H7 (cell line): ENCODE measurements at regions not wholly inside any gene's neighbourhood (a gene's known extent, or its start where the extent isn't known, plus 50 kb on each side); places are given as distances from the start of the nearest gene placed in this dataset.

Experiments
- DNase-seq: peaks from one replicate; pipeline ENCODE4 v3.0.0; 2012
- H3K27me3 ChIP-seq: 2 replicates; pipeline ENCODE4 v1.6.0; 2011; ENCODE audit warnings: mild to moderate bottlenecking, low read length; ENCODE audit not compliant: control insufficient read depth, insufficient read depth
- H3K36me3 ChIP-seq: replicated peaks from 2 replicates; pipeline ENCODE4 v1.5.1; 2011; ENCODE audit warnings: low read length; ENCODE audit not compliant: control insufficient read depth, insufficient read depth
- H3K4me3 ChIP-seq: 2 replicates; pipeline ENCODE4 v1.5.1; 2011; ENCODE audit warnings: low read depth, mild to moderate bottlenecking, control low read depth, low read length, moderate library complexity; ENCODE audit not compliant: insufficient read depth

GRCh38 chr15:100703032-100703578 lies 100.7 kb downstream of the ASB7 start:
- DNase-seq: no peak
- Histone ChIP-seq H3K4me3 (no peak overlapping the region), H3K36me3 (no peaks in the 10 kb centered on the region), H3K27me3 (no peaks in the 10 kb centered on the region)

GRCh38 chr15:100703671-100704070 lies 101.3 kb downstream of the ASB7 start:
- Histone ChIP-seq H3K36me3 (no peaks in the 10 kb centered on the region), H3K4me3 (no peak overlapping the region), H3K27me3 (no peaks in the 10 kb centered on the region)
- no peak for DNase-seq

GRCh38 chr15:100704281-100705055 lies 102.1 kb downstream of the ASB7 start:
- no peaks in the 10 kb centered on the region for H3K36me3 ChIP-seq
- H3K4me3 ChIP-seq: no peak overlapping the region
- DNase-seq: no peak
- H3K27me3 ChIP-seq: no peaks in the 10 kb centered on the region

GRCh38 chr15:100705065-100705464 lies 102.7 kb downstream of the ASB7 start:
- Histone ChIP-seq H3K4me3 (no peak overlapping the region), H3K36me3 (no peaks in the 10 kb centered on the region), H3K27me3 (no peaks in the 10 kb centered on the region)
- no peak for DNase-seq

GRCh38 chr15:100705841-100706240 lies 103.5 kb downstream of the ASB7 start:
- DNase-seq: no peak
- H3K4me3 ChIP-seq: no peak overlapping the region
- H3K36me3 ChIP-seq: no peaks in the 10 kb centered on the region
- H3K27me3 ChIP-seq: no peaks in the 10 kb centered on the region

GRCh38 chr15:100707229-100707628 lies 104.8 kb downstream of the ASB7 start:
- no peak for DNase-seq
- no peaks in the 10 kb centered on the region for H3K27me3 ChIP-seq
- no peaks in the 10 kb centered on the region for H3K36me3 ChIP-seq
- H3K4me3 ChIP-seq: no peak overlapping the region

GRCh38 chr15:100708916-100709315 lies 106.5 kb downstream of the ASB7 start:
- Histone ChIP-seq H3K27me3 (no peaks in the 10 kb centered on the region), H3K36me3 (no peaks in the 10 kb centered on the region), H3K4me3 (no peak overlapping the region)
- DNase-seq: no peak

- Histone ChIP-seq H3K36me3 (no peaks in the 10 kb centered on the region), H3K27me3 (no peaks in the 10 kb centered on the region)
- DNase-seq: peak; percentile 5
These were observed 107.8 kb downstream of the ASB7 start for GRCh38 chr15:100710222-100710621.

GRCh38 chr15:100710744-100711515 lies 108.5 kb downstream of the ASB7 start:
- no peaks in the 10 kb centered on the region for H3K27me3 ChIP-seq
- H3K4me3 ChIP-seq: no peak overlapping the region
- DNase-seq: peak; percentile 9

More at GRCh38 chr15:100710222-100710621, 107.8 kb downstream of the ASB7 start:
- H3K4me3 ChIP-seq: no peak overlapping the region

GRCh38 chr15:100711516-100712021 lies 109.2 kb downstream of the ASB7 start:
- Histone ChIP-seq H3K36me3 (no peaks in the 10 kb centered on the region), H3K27me3 (no peaks in the 10 kb centered on the region), H3K4me3 (no peak overlapping the region)
- peak; percentile 9 for DNase-seq

More at GRCh38 chr15:100710744-100711515, 108.5 kb downstream of the ASB7 start:
- H3K36me3 ChIP-seq: no peaks in the 10 kb centered on the region

GRCh38 chr15:100712226-100712625 lies 109.8 kb downstream of the ASB7 start:
- Histone ChIP-seq H3K36me3 (no peaks in the 10 kb centered on the region), H3K4me3 (no peak overlapping the region), H3K27me3 (no peaks in the 10 kb centered on the region)
- DNase-seq: peak; percentile 22

- DNase-seq: peak; percentile 65
- Histone ChIP-seq H3K4me3 (no peak overlapping the region), H3K36me3 (no peaks in the 10 kb centered on the region), H3K27me3 (no peaks in the 10 kb centered on the region)
These were observed 110.9 kb downstream of the ASB7 start for GRCh38 chr15:100713163-100713867.

GRCh38 chr15:100714034-100714748 lies 111.8 kb downstream of the ASB7 start:
- Histone ChIP-seq H3K36me3 (no peaks in the 10 kb centered on the region), H3K4me3 (no peak overlapping the region), H3K27me3 (no peaks in the 10 kb centered on the region)
- DNase-seq: peak; percentile 30
